ENCODE measurements at regions not wholly inside any gene's neighbourhood (a gene's known extent, or its start where the extent isn't known, plus 50 kb on each side); places are given as distances from the start of the nearest gene placed in this dataset.
"Not testable (repeated sequence)": the region's sequence is repeated elsewhere in the genome, so short reads cannot be mapped to it uniquely, and the experiment has no call there.

DNA sequence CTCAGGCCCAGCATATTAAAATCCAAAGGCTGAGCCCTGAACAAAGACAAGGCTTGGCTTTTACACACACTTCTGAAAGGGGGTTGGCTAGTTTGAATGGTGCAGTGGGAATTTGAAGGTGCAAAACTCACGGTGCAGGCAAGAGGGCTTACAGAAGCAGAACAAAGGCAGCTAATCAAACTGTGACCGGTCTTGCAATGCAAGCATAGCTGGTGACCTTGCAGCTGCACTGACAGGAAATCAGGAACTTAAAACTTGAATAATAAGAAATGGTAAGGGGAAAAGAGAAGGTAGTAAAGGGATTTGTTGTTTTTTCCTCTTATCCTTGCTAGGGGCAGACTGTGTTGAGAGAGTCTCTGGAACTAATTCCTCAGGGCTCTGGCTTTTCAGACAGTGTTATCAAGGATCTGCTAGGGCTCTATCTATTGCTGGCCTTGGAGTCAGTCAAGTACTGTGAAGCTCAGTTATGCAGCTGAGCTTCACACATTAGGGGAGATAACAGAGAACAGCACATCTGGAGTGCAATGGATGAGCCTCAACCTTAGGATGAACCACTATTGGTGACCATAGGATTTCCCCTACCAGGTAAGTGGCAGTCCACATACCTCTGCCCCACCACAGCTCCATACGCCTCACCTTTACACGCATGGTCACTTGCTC is 97.6 kb downstream of the PPIAL4G start:
- no peak for DNase-seq

DNA sequence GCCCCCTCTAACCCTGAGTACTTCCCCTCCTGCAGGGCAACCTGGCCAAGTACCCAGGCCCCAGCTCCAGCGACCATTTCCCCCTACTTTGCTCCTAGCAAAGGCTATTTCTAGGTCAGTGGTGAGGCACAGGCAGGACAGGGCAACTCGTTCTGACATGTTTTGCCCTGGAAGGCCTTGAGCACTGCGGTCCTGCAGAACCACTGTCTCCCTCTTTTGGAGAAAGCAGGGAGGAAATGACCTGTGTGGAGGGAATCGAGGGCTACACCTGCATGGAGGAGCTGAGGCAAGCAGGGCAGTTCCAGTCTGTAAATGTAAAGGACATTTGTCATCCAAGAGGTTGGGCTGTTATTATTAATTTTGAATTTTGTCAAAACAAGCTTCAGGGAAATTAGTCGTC is 99.1 kb downstream of the PPIAL4G start:
- no peak for DNase-seq

DNA sequence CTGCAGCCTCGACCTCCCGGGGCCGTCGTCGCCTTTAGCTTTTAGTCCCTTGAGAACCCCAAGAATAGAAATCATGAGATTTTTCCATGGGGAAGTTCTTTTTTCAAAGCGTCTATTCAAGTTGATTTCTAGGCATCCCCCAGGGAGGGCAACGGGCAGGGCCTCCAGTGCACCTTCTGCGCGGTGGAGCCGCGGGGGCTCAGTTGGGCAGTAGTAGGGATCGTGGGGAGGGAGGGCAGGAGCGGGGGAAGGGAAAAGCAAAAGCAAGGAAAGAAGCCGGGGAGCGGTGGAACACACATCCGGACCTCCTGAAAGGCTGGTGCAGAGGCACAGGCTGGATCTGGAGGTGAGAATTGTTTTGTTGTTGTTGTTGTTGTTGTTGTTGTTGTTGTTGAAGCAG is 103.4 kb downstream of the PPIAL4G start:
- DNase-seq = no peak

DNA sequence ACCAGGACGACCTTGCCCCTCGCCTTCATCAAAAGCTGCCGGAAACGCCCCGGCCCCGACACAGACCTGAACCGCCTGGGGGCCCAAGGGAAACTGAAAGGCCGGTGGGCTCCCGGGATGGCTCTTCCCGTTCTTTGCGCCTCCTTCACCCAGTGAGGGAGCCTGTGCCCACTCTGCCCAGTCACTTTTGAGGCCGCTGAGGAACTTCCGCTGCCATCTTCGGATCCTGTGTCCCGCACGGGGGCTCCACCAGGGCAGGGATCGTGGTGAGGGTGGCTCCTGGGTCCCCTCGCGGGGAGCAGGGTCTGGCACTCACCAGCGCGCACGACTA is 104.0 kb downstream of the PPIAL4G start:
- no peak for DNase-seq

DNA sequence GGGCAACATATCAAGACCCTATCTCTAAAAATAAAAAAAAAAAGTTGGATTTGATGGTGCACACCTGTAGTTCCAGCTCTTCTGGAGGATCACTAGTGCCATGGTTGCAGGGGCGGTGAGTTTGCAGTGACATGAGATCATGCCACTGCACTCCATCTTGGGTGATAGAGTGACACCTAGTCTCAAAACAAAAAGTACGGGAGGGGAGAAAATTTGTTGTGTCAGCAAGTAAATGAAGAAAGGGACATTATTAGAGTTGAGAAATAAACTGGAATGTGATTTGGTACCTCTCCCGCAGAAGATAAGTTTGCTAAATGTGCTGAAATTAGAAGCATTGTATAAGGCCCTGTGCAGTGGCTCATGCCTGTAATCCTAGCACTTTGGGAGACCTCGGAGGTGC is 105.1 kb downstream of the PPIAL4G start:
- DNase-seq = not testable (repeated sequence)

DNA sequence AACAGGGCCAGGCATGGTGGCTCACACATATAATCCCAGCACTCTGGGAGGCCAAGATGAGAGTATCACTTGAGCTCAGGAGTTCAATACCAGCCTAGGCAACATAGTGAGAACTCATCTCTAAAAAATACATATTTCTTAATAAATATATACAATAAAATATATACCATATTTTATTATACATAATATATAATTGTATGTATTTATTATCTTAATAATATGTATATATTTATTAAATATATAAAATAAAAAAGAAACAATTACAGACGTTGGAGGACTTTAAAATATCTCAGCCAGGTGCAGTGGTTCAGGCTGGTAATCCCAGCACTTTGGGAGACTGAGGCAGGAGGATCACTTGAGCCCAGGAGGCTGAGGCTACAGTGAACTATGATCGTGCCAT is 106.1 kb downstream of the PPIAL4G start:
- DNase-seq = not testable (repeated sequence)

DNA sequence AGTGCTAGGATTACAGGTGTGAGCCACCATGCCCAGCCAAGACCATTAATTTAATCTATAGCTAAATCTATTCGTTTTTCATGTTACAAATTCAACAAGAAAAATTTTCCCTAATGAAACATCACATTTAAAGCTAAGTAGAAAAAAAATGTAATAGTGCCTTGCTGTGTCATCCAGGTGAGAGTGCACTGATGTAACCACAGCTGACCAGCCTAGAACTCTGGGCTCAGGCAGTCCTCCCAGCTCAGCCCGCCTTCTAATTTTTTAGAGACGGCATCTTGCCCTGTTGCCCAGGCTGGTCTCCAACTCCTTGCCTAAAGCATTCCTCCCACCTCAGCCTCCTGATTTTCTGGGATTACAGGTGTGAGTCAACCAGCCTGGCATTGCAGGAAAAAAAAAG is 109.0 kb downstream of the PPIAL4G start:
- no peak for DNase-seq

DNA sequence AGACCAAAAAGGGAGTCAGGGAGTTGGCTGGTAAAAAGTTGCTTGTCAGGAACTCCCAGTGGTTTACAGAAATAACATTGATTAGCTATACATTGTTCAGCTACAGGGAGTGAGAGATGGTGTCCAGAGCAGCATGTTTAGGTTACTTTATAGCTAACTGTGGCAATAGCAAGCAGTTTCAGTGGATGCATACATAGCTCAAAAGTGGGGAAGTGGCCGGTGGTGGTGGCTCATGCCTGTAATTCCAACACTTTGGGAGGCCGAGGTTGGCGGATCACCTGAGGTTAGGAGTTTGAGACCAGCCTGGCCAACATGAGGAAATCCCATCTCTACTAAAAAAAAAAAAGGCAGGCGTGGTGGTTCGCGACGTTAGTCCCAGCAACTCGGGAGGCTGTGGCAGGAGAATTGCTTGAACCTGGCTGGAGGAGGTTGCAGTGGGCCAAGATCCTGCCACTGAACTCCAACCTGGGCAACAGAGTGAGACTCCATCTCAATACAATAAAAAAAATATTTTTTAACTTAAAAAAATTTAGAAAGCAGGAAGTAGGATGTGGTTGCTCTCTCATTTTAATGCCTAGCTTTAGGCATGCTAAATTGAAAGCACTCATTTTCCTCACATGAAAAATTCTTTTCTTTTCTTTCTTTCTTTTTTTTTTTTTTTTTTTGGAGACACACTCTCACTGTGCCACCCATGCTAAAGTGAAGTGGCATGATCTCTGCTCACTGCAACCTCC is 109.7 kb downstream of the PPIAL4G start:
- DNase-seq = no peak

DNA sequence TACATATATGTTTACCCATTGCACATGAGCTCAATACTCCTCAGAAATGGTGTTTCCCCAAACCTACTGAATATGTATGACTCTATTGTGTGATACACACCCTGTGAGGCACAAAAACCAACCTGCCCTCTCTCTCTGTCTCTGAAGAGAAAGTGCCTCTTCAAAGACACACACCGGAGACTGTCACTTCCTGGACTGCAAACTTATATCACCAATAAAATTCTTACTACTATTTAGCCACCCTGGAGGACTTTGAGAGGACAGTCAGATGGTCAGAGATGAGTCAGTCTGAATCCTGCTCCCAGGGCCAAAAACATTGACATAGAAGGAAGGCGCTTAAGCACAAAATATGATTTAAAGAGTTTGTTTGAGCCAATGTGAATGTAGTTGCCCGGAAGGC is 110.4 kb downstream of the PPIAL4G start:
- no peak for DNase-seq

DNA sequence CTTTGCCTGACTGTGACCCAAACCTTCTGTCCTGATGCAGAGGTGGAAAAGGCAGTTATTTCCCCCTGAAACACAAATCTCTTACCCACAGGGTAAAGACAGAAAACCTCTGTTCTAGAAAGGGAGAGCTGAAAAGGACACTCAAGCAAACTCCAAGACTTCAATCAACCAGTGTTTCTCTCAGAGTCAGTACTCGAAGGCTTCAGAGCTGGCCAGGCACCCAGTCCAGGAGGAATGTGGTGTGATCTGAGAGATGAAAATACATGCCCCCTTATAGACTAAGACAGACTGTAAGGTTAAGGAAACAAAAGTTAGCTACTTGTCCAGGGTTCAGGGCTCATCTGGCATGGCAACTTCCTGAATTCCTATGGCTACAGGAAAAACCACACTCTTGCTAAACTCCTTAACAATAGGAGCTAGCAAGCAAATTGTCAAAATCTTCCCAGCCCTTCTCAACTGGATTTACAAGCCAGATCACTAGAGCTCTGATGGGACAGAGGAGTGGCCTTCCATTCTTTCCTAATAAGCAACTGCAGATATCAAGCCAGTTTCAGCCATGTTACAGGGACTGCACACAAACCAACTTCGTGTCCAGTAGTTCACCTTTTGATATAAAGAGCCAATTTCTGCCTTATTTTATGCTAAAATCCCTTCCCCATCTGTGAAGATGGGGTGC is 110.9 kb downstream of the PPIAL4G start:
- not testable (repeated sequence) for DNase-seq

DNA sequence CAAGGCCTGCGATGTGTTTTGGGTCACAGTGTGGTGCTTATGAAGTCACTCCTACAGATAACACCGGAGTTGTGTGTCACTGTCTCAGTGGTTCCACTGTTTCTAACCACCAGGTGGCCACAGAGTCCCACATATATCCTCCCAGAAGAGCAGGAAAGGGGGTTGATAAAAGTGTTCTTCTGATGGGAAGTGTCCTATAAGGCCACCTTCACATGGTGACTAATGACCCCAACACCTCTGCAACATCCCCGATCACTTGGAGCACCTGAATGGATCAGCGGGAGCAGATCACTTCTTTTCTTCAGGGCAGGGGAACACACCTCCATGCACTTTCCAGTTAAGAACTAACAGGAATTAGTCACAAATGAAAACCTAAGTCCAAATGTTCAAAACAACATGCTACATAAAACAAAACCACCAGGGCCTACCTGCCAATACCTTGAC is 111.5 kb downstream of the PPIAL4G start:
- DNase-seq = peak; percentile 11

DNA sequence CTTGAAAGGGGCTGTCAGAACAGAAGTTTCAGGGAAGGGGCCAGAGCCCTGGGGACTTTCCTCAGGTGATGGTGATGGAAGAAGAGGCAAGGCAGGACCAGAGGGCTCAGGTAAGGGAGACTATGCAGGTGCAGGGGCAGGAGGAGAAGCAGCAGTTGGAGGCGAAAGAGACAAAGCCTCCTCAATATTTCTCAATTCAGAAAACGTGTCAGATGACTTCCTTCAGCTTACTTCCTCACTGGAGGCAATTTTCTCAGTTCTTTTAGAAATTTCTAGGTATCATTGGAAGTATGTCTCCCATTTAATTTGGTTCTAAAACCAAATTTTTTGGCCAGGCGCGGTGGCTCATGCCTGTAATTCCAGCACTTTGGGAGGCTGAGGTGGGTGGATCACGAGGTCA is 112.4 kb downstream of the PPIAL4G start:
- not testable (repeated sequence) for DNase-seq

DNA sequence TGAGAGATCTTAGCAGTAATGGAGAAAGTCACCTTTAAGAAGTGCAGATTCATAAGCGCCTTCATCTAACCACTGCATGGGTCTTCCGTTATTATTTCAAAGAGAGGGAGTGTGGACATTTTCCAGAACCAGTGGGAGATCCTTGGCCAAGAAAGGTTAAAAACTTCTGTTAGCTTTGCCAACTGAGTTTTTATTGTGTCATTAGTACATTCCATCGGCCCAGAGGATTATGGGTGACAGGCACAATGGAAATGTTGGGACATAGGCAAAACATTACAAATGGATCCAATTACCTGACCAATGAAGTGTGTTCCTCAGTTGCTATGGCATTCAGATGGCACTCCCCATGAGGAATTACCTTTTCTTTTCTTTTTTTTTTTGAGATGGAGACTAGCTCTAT is 115.5 kb downstream of the PPIAL4G start:
- no peak for DNase-seq

DNA sequence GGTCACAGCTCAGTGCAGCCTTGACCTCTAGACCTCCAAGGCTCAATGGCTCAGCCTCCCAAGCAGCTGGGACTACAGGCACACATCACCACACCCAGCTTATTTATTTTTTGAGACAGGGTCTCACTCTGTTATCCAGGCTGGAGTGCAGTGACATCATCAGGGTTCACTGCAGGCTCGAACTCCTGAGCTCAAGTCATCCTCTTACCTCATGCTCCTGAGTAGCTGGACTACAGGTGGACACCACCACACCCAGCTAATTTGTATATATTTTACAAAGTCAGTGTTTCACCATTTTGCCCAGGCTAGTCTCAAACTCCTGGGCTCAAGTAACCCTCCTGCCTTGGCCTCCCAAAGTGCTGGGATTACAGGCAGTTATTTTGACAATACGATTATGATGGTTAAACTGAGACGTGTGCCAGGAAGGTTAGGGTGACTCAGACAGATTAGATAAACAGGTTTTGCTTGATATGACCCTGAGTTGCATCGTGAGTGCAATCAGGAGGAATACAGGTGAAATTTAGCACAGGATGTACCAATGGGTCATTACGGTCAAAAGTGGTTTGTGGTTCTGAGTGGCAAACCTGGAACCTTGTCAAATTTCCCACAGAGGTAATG is 116.9 kb downstream of the PPIAL4G start:
- not testable (repeated sequence) for DNase-seq

DNA sequence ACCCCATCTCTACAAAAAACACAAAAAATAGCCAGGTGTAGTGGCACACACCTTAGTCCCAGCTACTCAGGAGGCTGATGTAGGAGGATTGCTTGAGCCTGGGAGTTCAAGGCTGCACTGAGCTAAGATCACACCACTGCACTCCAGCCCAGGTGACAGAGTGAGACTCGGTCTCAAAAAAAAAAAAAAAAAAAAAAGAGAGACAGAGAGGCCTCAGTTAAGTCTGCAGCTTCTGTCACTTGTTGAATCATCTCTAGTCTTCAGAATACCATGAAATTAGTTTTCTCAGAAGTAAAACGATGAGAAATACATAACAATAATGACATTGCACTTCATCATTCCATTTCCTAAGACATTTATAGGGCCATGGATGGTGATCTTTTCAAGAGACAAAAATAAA is 118.0 kb downstream of the PPIAL4G start:
- not testable (repeated sequence) for DNase-seq

DNA sequence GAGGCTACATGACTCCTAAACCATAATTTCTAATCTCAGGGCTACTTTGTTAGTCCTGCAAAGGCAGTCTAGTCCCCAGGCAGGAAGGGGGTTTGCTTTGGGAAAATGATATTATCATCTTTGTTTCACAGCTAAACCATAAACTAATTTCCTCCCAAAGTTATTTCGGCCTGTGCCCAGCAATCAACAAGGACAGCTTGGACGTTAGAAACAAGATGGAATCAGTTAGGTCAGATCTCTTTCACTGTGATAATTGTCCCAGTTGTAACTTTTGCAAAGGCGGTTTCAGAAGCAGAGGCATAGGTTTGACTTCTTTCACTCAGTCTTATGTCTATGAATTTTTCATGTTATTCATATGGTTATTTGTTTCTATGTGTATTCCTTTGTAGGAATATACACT is 119.1 kb downstream of the PPIAL4G start:
- not testable (repeated sequence) for DNase-seq

DNA sequence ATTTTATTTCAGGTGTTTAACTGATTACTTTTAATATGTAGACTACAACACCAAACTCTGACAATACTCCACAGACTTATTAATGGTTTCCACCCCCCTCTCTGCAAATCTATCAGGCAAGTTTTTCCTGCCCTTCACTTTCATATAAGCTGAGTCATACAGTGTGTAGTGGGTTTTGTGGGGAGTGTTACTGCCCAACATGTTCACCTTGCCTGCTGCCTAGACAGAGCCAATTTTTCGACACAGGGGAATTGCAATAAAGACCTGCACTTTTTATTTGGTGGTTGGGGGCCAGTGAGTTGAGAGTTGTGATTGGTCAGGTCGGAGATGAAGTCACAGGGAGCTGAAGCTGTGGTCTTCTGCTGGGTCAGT is 119.7 kb downstream of the PPIAL4G start:
- no peak for DNase-seq

DNA sequence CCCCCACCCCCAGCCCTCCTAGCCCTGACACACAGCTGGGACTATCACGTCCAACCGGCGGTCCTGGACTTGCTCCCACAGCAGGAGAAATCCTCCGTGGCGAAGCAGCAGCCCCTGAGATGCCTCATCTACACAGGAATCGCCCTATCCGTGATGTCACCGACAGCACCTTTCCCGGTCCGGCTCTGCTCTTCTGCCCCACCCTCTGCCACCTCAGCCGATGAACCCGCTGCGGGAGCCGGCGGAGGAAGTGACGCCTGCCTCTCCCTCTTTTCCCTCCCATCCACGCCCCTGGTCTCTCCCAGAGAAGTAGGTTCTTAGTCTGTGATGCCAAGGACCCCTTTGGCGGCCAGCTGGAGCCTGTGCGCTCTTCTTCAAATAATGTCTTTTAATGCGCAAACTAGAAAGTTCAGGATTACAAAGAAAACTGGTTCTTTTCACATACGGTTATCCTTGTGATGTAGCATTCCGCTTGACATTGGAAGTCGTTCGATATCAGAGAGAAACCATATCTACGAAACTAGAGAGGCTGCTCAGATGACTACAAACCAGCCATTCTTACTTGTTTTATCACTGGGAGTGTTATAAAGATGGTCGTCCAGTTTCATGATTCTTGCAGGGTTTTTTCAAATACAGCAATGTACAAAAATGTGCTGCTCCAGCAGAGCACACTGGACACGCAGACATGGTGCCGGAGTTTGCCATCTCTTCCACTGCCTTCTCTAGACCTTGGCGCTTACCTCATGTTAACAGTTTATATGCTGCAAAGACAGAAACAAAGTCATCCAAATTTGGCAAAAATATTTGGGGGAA is 120.3 kb downstream of the PPIAL4G start:
- no peak for DNase-seq

DNA sequence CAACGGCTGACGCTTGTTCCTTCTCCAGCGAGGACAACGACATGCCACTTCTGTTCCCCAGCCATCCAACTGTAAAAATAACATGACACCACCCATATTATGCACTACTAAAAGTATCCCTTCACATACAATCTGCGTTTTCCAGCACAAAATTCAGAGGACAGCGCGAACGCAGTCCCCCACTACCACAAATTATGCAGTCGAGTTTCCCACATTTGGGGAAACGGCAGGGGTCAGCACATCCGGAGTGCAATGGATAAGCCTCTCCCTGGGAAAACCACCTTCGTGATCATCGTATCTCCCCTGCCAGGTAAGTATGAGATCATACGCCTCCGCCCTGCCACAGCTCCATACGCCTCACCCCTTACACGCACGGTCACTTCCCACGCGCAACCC is 120.9 kb downstream of the PPIAL4G start:
- DNase-seq = no peak

DNA sequence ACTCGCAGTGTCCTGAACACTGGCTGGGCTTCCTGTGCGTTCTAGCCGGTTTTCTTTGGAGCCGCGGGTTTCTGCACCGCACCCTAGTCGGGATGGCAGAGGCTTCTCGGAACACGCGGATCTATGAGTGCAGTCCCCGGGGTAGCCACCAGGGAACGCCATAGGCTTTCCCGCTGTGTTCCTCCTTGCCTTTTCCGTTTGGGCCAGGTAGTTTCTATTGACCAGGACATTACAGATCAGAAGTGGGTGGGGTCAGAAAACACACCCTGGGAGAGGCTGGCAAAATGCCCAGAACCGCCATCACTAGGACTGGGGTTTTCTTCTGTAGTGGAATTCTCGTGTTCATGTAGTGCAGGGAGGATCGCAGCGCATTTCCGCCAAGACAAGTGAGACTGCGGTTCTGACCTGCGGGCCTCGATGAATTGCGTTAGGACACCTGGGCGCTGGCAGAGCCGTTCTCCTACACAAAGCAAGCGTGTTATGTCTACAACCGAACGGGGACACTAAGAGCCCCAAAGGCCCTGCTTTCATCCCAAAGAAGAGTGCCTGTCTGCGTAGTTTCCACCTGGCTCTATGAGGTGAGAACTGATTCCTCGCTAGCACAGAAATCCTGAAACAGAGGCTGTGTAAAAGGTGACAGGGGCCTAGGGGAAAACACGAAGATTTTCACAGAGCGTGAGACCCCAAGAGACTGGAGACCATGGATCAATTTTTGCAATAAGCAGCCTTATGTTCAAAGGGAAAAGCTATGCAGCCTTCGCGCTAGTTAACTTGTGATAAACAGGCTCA is 121.5 kb downstream of the PPIAL4G start:
- DNase-seq = not testable (repeated sequence)

DNA sequence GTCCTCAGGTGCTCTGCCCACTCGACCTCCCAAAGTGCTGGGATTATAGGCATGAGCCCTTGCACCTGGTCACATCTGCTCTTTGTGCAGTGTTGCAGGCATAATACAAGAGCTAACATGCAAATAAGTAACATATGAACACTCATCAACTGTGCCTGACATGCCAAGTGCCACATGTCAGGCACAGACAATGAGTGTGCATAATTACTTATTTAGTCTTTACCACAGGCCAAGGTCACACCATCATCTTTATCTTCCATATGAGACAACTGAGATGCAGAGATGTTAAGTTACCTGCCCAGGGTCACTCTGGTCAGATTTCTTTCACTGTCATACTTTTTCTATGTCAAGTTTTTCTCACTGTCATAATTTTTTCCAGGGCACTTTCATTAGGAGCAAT is 126.1 kb downstream of the PPIAL4G start:
- no peak for DNase-seq

DNA sequence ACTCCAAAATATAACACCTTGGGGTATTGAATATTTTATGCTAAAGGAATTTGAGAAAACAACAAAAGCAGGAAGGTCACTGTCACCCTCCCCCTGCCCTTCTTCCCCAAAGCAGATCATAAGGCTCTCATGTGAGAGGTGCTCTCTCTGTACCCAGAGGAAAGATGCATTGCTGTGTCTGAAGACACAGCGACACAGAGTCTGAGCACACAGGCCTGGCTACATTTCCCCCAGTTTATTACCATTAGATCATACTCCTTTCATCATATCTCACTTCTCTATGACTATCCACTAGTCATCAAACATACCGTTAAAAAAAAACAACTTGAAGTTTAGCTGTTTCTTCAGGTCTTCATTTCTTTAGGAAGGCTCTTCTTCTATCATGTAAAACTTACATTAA is 127.1 kb downstream of the PPIAL4G start:
- no peak for DNase-seq

Measured in NCI-H1092 (cell line).